ENCODE measurements at regions not wholly inside any gene's neighbourhood (a gene's known extent, or its start where the extent isn't known, plus 50 kb on each side); places are given as distances from the start of the nearest gene placed in this dataset.
A peak's percentile ranks its signal among the peaks of the same experiment; 100 is the strongest.
"Not testable (repeated sequence)": the region's sequence is repeated elsewhere in the genome, so short reads cannot be mapped to it uniquely, and the experiment has no call there.

DNA sequence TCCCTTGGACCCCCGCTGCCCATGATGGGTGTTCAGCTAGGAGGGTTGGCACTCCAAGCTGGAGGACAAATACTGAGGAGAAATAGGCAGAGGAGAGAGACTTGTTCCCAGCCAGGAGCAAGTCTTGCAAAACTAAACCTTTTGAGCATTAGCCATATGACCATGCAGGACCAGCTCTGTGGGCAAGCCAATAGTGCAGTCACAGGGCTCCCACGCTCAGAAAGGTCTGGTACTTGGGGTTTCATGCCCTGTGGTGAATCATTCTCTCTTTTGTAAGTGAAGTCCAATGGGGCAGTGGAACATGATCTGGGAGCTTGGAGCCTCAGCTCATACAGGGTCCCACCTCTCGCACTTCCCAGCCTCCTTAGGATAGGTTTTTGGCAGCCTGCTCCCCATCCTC is 300.9 kb downstream of the BCOR start:
- DNase-seq, result no peak

- DNase-seq, result not testable (repeated sequence)
These were observed 299.3 kb downstream of the BCOR start for GRCh38 chrX:39798488-39798887.

- DNase-seq, result no peak
These were observed 295.4 kb downstream of the BCOR start for GRCh38 chrX:39802354-39802753.

- no peak for DNase-seq
These were observed 294.9 kb downstream of the BCOR start for GRCh38 chrX:39802908-39803307.

DNA sequence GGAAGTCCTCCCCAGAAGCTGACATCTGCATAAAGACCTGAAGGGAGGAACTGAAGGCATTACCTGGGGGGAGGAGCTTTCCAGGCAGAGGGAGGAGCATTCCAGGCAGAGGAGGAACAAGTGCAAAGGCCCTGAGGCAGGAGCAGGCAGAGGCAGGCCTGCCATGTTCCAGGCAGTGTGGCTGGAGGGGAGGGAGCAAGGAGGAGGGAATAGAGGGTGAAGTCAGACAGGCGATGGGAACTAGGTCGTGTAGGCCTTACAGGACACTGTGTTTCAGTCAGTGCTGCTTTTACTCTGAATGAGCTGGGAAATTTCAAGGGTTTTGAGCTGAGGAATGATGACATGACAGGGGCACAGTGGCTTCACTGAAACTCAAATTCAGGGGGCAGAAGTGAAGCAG is 292.7 kb downstream of the BCOR start:
- no peak for DNase-seq

DNA sequence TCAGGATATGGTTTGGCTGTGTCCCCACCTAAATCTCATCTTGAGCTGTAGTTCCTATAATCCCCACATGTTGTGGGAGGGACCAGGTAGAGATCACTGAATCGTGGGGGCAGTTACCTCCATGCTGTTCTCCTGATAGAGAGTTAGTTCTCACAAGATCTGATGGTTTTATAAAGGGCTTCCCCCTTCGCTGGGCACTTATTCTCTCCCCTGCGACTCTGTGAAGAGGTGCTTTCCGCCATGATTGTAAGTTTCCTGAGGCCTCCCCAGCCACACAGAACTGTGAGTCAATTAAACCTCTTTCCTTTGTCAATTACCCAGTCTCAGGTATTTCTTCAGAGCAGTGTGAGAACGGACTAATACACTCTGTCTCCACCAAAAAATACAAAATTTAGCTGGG is 291.9 kb downstream of the BCOR start:
- no peak for DNase-seq

- no peak for DNase-seq
These were observed 289.3 kb downstream of the BCOR start for GRCh38 chrX:39808471-39808917.

- no peak for DNase-seq
These were observed 288.4 kb downstream of the BCOR start for GRCh38 chrX:39809331-39809730.

DNA sequence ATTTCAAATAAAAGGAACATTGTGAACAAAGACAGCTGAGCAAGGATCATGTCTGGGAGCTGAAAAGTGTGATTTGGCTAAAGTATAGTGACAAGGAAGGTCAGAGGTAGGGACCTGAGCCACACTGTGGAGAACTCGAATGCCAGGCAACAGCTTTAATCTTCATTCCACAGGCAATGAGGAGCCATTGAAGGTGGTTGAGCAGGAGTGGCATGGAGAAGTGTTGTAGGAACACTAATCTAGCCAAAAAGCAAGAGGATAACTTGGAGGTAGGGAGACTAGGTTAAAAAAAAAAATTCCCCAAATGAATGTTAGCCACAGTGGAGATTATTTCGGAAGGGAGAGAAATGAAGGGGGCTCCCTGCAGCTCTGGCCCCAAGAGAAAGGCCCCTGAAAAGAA is 286.9 kb downstream of the BCOR start:
- DNase-seq, result no peak

GRCh38 chrX:39811376-39811775 is 286.4 kb downstream of the BCOR start:
- no peak for DNase-seq

DNA sequence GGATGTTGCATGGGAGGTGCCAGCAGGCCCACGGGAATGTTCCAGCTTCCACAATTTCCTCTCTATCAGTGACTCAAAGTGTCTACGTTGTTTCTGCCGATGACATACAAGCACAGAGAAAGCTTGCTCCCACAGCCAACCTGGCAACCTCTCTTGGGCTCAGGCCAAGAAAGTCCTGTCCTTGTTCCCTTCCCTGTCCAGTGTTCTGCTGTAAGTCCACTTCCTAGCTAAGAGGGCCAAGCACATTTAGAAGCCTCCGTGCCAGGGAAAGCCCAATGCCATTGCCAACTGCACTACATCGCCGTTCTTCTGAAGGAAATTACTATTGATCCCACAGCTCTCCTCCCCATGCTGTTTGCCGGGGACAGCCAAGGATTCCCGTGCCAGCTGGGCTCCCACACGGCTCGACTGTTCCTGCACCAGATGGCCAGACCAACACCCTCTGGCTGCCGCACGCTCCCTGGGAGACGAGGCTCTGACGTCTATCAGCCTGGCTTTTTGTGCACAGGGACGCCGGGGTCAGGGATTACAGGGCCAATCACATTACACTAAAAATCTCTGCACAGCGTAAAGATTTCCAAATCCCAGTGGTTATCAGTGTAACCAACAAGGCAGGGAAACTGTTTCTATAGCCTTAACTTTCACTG is 284.0 kb downstream of the BCOR start:
- DNase-seq, result no peak

GRCh38 chrX:39814391-39814790 is 283.4 kb downstream of the BCOR start:
- DNase-seq, result peak; percentile 67

DNA sequence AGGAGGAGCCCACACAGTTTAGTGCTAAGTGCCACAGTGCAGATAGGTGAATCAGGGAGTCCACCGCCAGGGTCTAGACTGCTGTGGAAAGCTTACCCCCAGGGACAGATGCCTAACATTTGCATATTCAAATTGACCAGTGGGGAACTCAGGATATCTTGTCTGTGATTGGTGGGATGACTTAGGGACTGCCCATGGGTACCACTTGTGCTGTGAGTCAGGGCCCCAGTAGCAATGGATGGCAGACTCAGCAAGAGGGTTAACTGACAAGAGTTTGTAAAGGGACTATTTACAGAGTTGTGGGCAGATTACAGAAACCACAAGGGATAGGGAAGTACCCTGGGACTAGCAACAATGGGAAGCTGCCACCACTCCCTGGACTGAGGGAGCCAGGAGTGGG is 282.1 kb downstream of the BCOR start:
- no peak for DNase-seq

DNA sequence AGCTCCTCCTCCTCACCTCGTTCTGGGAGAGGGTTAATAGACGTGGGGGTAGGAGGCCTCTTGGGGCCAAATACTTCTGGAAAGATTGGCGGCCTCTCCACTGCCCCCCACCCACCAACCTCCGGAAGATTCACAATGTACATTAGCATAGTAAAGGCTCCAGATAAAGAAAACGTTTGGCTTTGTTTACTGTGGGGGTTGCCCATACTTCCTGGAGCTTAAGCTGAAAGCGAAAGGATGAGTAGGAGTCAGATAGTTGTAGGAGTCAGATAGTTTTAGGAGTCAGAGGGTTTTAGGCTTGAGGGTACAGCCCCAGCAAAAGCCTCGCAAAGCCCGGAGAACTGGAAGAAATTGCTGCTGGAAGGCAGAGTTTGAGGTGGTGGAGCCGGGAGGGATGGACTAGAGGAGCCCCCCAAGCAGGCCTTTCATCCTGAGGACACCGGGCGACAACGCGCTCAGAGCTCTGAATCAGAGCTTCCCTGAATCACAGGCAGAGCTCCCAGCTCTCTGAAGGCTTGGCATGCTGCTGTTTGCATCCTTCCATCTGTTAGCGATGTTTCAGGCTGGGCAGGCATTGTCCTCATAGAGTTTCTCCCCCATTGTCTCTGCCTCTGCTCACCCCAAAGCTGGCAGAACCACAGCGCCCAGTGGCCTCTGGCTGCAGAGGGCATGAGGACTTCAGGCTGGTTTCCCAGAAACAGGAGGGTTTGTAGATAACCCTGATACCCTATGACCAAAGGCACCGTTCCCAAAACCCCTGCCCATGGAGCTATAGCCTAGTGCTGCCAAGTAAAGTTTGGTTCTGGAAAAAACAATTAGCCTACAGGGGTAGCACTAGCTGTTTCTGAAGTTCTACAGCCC is 280.7 kb downstream of the BCOR start:
- DNase-seq, result no peak

DNA sequence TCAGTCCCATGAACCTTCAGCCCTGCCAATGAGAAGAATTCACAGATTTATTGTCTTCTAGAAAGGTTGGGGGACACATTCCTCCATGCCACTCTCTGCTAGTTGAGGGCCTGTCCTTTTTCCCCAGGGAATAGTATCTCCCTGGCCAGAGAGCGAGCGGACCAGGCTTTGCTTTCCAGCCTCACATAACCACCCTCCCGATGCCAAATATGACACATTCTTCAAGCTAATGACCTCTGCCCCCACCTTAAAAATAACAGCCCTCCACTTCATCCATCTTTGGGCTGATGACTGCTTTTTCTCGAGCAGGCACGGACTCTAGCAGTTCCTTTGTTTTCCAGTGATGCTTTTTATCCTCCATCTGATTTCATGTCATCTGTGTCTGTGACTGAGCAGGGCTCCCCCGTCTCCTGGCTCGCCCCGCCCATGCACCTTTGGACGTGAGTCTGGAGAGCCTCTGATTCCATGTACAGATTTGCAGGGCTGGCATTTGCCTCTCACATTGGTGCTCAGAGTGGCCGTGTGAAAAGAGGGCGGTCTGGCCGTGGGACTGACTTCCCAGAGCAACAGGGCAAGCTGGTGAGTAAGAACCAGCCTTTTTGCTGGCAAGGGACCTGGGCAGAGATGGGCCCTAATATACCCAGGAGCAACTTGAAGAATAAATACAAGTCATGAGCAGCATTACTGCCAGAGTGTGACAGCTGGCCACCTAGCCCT is 279.8 kb downstream of the BCOR start:
- no peak for DNase-seq

DNA sequence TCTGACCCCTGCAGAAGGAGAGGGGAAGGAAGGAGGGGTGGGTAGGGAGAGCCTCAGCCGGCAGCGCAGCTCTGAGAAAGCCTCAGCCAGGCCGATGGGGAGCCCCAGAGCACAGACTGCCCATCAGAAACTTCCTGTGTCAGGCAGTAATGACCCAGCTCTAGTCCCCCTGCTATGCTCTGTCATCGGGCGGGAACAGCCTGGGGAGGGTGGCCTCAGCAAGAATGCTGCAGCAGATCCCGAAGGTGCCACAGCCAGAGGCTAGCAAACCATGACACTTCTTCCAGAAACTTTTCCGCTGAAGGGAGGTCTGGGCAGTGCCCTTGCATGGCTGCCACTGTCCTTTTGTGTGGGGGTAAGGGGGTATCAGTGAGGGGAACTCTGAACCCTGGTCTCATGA is 279.0 kb downstream of the BCOR start:
- no peak for DNase-seq

DNA sequence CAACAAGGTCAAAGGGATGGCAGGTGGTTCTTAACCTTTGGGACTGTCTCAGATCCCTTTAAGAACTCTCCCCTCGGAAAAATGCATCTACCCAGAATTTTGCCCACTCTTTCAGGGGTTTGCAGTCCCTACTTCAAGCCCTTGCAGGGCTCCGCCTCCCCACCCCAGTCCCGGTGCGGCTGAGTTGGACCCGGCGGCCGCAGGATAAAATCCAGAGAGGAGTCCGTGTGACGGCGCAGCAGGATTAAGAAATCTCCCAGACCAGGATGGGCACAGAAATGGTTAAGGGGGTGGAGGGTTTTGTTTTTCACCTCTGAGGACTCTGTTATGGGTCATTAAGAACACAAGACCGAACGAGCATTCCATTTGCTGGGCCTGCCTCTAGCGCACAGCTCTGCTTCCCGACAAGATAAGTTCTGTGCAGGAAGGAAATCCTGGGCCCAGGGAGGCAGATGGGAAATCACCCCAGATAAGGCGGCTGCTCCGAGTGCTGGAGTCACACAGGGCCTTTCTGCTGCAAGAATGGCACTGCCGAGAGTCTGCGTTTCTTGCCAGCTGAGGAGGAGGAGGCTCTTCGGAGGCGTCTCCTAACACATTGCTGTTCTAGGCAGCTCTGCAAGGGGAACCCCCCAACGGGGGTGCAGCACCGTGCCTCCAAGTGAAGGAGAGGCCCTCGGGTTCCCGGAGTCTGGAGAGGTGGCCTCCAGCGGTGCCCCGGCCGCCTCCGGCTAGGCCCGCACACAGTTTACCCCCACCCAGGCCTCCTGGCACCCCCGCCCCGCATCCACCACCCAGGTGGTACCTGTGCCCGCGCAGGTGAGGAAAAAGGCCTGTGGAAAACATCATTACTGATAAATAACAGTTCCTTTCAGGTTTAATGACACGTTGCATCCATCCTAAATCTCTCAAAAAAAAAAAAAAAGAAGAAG is 277.6 kb downstream of the BCOR start:
- DNase-seq, result no peak

DNA sequence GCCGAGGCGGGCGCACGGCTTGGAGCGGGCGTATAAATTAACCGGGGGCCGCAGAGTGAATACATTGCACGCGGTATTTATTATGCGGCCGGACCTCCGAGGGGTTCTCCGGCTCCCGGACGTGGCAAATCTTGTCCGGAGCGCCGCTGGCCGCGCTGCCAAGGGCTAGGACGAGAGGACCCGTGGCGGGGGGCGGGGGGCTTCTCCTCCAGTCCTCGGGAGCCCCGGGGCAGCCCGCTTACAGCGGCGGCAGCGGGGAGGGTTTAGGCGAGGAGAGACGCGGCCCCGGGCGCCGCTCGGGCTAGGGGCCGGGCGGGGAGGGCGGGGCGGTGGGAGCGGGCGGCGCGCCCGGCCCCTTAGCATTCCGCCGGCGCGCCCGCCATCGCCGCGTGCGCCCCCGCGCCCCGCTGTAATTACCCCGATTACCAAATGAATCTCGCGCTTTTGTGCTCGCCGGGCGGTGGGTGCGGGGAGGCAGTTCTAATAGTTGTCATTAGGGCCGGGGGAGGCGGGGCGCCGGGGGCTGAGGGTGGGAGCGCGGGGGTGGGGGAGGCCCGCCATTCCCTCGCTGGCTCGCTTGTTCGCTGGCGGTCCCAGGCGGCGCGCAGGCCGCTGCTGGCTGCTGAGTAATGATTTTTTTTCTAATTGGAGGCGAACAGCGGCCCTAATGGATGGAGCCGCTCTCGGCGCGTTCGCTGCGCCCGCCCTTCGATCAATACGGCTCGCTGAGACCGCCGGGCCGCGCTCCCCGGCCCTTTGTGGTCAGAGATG is 276.6 kb downstream of the BCOR start:
- DNase-seq, result peak; percentile 5

DNA sequence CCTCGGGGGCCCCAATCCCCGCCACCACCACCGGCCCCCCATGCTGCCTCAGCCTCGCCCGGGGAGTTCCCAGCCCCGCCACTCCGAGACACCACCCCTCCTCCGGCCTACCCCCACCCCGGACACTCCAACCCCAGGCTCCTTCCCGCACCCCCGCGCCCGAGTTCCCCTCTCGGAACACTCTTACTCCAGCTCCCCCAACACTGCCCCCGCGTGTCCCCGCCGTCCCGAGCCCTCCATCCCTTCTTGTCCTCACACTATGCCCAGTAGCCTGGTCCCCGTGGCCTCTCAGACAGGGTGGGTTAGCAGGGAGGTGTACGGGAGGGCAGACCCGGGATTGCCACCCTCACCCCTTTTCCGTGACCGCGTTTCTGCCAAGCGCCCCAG is 276.1 kb downstream of the BCOR start:
- DNase-seq, result no peak

- no peak for DNase-seq
These were observed 275.5 kb downstream of the BCOR start for GRCh38 chrX:39822133-39822748.

DNA sequence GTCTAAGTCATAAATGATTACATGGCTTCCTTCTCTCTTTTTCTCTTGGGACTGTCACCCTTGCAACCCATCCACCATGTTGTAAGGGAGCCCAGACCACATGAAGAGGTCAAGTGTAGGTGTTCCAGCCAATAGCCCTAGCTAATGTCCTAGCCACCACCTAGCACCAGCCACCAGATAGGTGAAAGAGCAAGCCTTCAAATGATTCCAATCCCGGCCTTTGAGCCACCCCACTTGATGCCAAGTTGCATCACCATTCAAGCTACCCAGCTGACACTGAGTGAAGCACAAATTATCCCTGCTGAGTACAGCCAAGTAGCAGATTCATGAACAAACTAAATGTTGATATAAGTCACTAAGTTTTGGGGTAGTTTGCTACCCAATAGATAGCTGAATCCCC is 274.3 kb downstream of the BCOR start:
- DNase-seq, result no peak
